ENCODE measurements at regions not wholly inside any gene's neighbourhood (a gene's known extent, or its start where the extent isn't known, plus 50 kb on each side); places are given as distances from the start of the nearest gene placed in this dataset.
A peak's percentile ranks its signal among the peaks of the same experiment; 100 is the strongest.

DNA sequence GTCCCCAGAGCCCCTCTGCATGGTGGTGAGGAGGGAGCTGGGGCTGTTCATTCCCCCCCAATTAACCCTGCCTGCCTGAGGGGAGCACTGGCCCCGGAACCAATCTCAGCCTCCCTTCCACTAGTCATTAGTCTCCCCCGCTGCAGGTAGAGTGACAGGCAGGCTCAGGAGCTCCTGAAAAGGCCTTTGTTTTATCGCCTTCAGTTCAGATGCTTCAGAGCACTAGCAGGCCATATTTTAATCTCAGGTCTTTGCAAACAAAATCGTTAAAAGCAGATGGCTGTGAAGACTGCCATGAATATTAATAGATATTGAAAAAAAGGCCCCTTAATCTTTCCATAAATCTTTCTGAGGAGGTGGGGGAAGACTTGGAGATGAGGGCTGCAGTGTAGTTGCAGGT is 250.7 kb downstream of the RPS24 start:
- Mint-ChIP-seq H3K27ac (ENCODE audit: unreplicated experiment) (no peak overlapping the region), H3K4me3 (ENCODE audit: unreplicated experiment) (no peak overlapping the region), H3K9me3 (ENCODE audit: low read depth) (no peaks in the 10 kb centered on the region), H3K4me1 (ENCODE audit: low read depth) (peaks cover 3% of the 10 kb centered on the region), H3K27me3 (ENCODE audit: low read depth) (peaks cover 8% of the 10 kb centered on the region), H3K36me3 (ENCODE audit: low read depth) (no peaks in the 10 kb centered on the region)
- TF ChIP-seq, protein P1, sequence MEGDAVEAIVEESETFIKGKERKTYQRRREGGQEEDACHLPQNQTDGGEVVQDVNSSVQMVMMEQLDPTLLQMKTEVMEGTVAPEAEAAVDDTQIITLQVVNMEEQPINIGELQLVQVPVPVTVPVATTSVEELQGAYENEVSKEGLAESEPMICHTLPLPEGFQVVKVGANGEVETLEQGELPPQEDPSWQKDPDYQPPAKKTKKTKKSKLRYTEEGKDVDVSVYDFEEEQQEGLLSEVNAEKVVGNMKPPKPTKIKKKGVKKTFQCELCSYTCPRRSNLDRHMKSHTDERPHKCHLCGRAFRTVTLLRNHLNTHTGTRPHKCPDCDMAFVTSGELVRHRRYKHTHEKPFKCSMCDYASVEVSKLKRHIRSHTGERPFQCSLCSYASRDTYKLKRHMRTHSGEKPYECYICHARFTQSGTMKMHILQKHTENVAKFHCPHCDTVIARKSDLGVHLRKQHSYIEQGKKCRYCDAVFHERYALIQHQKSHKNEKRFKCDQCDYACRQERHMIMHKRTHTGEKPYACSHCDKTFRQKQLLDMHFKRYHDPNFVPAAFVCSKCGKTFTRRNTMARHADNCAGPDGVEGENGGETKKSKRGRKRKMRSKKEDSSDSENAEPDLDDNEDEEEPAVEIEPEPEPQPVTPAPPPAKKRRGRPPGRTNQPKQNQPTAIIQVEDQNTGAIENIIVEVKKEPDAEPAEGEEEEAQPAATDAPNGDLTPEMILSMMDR (IDR thresholded peaks at IDR 0.05), result no peak
- DNase-seq (ENCODE audit: low spot score), result peak; percentile 15

DNA sequence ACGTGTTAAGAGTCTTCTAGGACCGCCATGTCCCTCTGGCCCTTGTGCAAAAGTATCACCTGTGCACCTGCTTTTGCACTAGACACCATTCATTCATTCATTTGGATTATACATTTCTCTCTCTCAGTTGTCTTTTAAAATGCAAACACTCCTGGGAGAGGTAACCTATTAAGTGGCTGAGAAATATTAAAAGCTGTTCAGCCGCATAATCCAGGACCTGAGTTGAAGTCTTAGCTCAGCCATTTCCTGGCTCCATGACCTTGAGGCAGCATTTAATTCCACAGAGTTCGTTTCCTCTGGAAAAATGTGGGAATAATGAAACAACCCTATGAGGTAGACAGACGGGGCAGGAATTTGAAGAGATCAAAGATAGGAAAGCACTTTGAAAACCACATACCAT is 251.6 kb downstream of the RPS24 start:
- Mint-ChIP-seq H3K4me3 (ENCODE audit: unreplicated experiment) (no peak overlapping the region), H3K4me1 (ENCODE audit: low read depth) (peaks cover 3% of the 10 kb centered on the region), H3K9me3 (ENCODE audit: low read depth) (no peaks in the 10 kb centered on the region), H3K27ac (ENCODE audit: unreplicated experiment) (no peak overlapping the region), H3K27me3 (ENCODE audit: low read depth) (peaks cover 15% of the 10 kb centered on the region), H3K36me3 (ENCODE audit: low read depth) (peaks cover 2% of the 10 kb centered on the region)
- TF ChIP-seq, protein P1 (IDR thresholded peaks at IDR 0.05), result no peak
- DNase-seq (ENCODE audit: low spot score), result no peak

DNA sequence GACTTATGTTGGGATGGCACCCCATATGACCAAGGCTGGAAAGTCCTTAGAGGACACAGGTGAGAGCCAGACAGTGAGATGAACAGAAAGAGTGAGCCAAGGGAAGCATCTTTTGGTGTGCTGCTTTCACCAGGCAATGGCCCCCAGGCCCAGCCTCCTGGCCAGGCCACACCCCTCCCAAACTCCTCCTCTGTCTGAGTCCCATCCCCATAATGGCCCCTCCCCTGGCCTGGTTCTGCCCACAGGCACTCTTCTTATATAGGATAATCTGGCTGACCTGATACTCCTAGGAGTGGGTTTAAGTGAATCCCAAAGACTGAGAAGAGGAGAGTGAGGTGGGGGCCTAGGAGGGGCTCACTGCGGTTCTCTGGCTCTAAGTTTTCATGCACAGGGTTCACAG is 252.5 kb downstream of the RPS24 start:
- DNase-seq (ENCODE audit: low spot score), result peak; percentile 46
- no peak overlapping the region for H3K4me3 Mint-ChIP-seq (ENCODE audit: unreplicated experiment)
- no peaks in the 10 kb centered on the region for H3K9me3 Mint-ChIP-seq (ENCODE audit: low read depth)
- H3K27me3 Mint-ChIP-seq (ENCODE audit: low read depth), result peaks cover 12% of the 10 kb centered on the region
- H3K4me1 Mint-ChIP-seq (ENCODE audit: low read depth), result peaks cover 3% of the 10 kb centered on the region
- H3K27ac Mint-ChIP-seq (ENCODE audit: unreplicated experiment), result no peak overlapping the region
- H3K36me3 Mint-ChIP-seq (ENCODE audit: low read depth), result peaks cover 2% of the 10 kb centered on the region
- TF ChIP-seq, protein P1 (IDR thresholded peaks at IDR 0.05), result no peak

DNA sequence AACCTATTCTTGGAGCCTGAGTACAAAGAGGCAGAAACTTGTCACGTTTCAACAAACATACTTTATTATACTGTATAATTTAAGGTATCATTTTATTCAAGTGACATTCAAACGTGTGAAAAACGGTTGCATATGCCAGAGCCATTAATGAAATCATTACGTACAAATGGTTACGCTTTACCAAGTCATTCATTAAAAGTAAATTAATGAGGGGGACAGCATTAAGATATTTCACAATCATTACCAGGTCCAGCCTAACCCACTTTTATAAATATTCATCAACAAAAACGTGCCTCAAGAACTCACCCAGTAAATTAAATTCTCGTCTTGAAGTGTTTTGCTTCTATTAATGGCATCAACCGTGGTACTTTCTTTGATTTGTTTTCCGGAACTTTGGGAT is 253.0 kb downstream of the RPS24 start:
- Mint-ChIP-seq H3K36me3 (ENCODE audit: low read depth) (peaks cover 2% of the 10 kb centered on the region), H3K27ac (ENCODE audit: unreplicated experiment) (no peak overlapping the region), H3K4me3 (ENCODE audit: unreplicated experiment) (no peak overlapping the region), H3K27me3 (ENCODE audit: low read depth) (peaks cover 15% of the 10 kb centered on the region), H3K4me1 (ENCODE audit: low read depth) (peaks cover 3% of the 10 kb centered on the region), H3K9me3 (ENCODE audit: low read depth) (no peaks in the 10 kb centered on the region)
- TF ChIP-seq, protein P1 (IDR thresholded peaks at IDR 0.05), result no peak
- no peak for DNase-seq (ENCODE audit: low spot score)

DNA sequence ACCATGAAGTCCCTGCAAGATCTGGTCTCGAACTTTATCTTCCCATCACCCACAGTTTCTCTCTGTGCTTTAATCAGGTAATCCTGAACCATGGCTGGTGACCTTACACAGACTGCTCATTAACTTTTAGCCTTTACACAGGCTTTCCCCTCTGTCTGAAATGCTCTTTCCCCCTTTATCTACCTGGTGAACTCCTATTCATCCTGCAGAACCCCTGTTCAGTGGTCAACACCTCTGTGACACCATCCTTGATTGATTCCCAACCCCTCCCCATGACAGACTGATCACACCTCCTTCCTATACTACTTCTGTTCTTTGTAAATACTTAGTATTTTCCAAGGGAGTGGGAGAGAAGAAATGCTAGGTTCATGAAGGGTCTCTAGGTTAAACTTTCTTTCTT is 254.0 kb downstream of the RPS24 start:
- no peak for DNase-seq (ENCODE audit: low spot score)
- Mint-ChIP-seq H3K36me3 (ENCODE audit: low read depth) (peaks cover 2% of the 10 kb centered on the region), H3K9me3 (ENCODE audit: low read depth) (no peaks in the 10 kb centered on the region), H3K27me3 (ENCODE audit: low read depth) (peaks cover 18% of the 10 kb centered on the region), H3K27ac (ENCODE audit: unreplicated experiment) (no peak overlapping the region), H3K4me1 (ENCODE audit: low read depth) (peaks cover 3% of the 10 kb centered on the region), H3K4me3 (ENCODE audit: unreplicated experiment) (no peak overlapping the region)
- TF ChIP-seq, protein P1 (IDR thresholded peaks at IDR 0.05), result no peak
